Heart left ventricle (tissue), 16 donors: ENCODE measurements at regions not wholly inside any gene's neighbourhood (a gene's known extent, or its start where the extent isn't known, plus 50 kb on each side); places are given as distances from the start of the nearest gene placed in this dataset.

ENCODE experiments used
- ATAC-seq, 4 donors: fragments of 200-7000 bp; cut with Tn5 transposase; one replicate each; pipeline ENCODE4 v1.9.1; 2020 to 2022; ENCODE audit warnings: moderate library complexity in 4 of 4, mild to moderate bottlenecking in 3 of 4, moderate number of reproducible peaks in 1 of 4
- DNase-seq, 5 donors: peaks; one replicate each; pipeline ENCODE4 v3.0.0-alpha.2; 2020
- H3K27ac ChIP-seq, 12 donors: fragments of 200-600 bp; sonication (generic) in 4 of 12; one replicate each; pipeline versions ENCODE4 v1.5.0 to v1.8.0; 2016 to 2022; ENCODE audit warnings: mild to moderate bottlenecking in 2 of 12
- H3K27me3 ChIP-seq, 9 donors: fragments of 200-600 bp; sonication (generic) in 2 of 9; one replicate each; pipeline versions ENCODE4 v1.5.1 to v1.8.0; 2016 to 2022; ENCODE audit warnings: mild to moderate bottlenecking in 3 of 9
- H3K36me3 ChIP-seq, 9 donors: fragments of 200-600 bp; sonication (generic) in 2 of 9; one replicate each; pipeline versions ENCODE4 v1.5.0 to v1.8.0; 2018 to 2022; ENCODE audit warnings: mild to moderate bottlenecking in 2 of 9
- H3K4me1 ChIP-seq, 12 donors: fragments of 200-600 bp; sonication (generic) in 4 of 12; one replicate each; pipeline versions ENCODE4 v1.5.0 to v1.8.0; 2016 to 2022; ENCODE audit warnings: mild to moderate bottlenecking in 3 of 12
- H3K4me3 ChIP-seq, 12 donors: fragments of 200-600 bp; sonication (generic) in 4 of 12; one replicate each; pipeline versions ENCODE4 v1.5.0 to v1.8.0; 2017 to 2022; ENCODE audit warnings: mild to moderate bottlenecking in 9 of 12, moderate library complexity in 4 of 12
- H3K9me3 ChIP-seq, 12 donors: fragments of 200-600 bp; sonication (generic) in 4 of 12; one replicate each; pipeline versions ENCODE4 v1.5.0 to v1.8.0; 2016 to 2022; ENCODE audit warnings: mild to moderate bottlenecking in 1 of 12
- CTCF ChIP-seq, 12 donors: fragments of 200-600 bp; sonication (generic) in 4 of 12; IDR thresholded peaks; one replicate each; pipeline versions ENCODE4 v1.5.0 to v1.8.0; 2018 to 2022; ENCODE audit warnings: antibody characterized with exemption in 12 of 12, mild to moderate bottlenecking in 5 of 12
- POLR2A ChIP-seq, 2 donors: fragments of 450-650 bp; IDR thresholded peaks; one replicate each; pipeline ENCODE4 v1.6.1; 2017; ENCODE audit warnings: antibody characterized with exemption in 2 of 2, mild to moderate bottlenecking in 2 of 2, moderate library complexity in 2 of 2
- WGBS, 4 donors: extraction: QIAGEN DNeasy Blood & Tissue Kit in 2 of 4; methylation state at CpG; one replicate each; pipeline versions ENCODE4 v1.1.5 to v1.1.7; 2013 to 2018; 5-methylcytosine and 5-hydroxymethylcytosine counted together
- intact Hi-C, 10 donors: fragments of 100-400 bp; cut with DNase I; formaldehyde crosslinking; loops; one replicate each; pipeline versions ENCODE4 v1.11.1 to v1.14.2; 2022
- donor health status: ischemic (EF 13 %, LVEDD 7.1; RV severe dilation, severe dysfunction).
- donor health status: healthy with polysubstance abuse.
- donor health status: DM: no; HTN: yes; CAD: no.
- donor health status: DM: no; HTN: no; CAD: no.
- donor health status: ischemic (EF 25% LVEDD 6.9; RV normal size, moderate dysfunction).
- donor health status: ischemic (EF 25% LVEDD 5.7; RV mildly dilated, moderate dysfunction).
- donor health status: healthy.
- donor health status: DM: yes; HTN: yes; CAD: no.
- donor health status: ischemic (EF 35%, LVEDD 5.7; RV mildly dilated, moderate dysfunction).
- donor health status: nonischemic (EF 11% LVEDD 7.7; RV severe dilation, severe dysfunction).
- donor health status: DM: yes; HTN: yes; CAD: no.
- donor health status: PGD.
- donor health status: ischemic (EF 29% LVEDD 5.4; RV normal size, mild dysfunction).
- donor health status: nonischemic (EF 23%, LVEDD 6.1; RV moderate dilation, normal function).

- DNase-seq (no peak), ATAC-seq (no peak)
- intact Hi-C loops, result no loop called here
- no peaks in the 10 kb centered on the region for H3K36me3 ChIP-seq
- H3K4me1 ChIP-seq, result peaks cover 0 to 5% (median 0%) of the 10 kb centered on the region in 12 donors
- H3K27ac ChIP-seq, result no peak overlapping the region
- 79 to 88% (median 84%) methylated on average over 5 of the region's 5 CpGs for WGBS, 4 donors
- H3K4me3 ChIP-seq, result no peak overlapping the region
- H3K9me3 ChIP-seq, result no peaks in the 10 kb centered on the region
- TF ChIP-seq POLR2A (IDR thresholded peaks at IDR 0.05), result no peak
- TF ChIP-seq CTCF (IDR thresholded peaks at IDR 0.05), result no peak
- no peaks in the 10 kb centered on the region for H3K27me3 ChIP-seq
Observed at GRCh38 chr17:53134548-53134947, 688.2 kb upstream of the KIF2B start.

DNA sequence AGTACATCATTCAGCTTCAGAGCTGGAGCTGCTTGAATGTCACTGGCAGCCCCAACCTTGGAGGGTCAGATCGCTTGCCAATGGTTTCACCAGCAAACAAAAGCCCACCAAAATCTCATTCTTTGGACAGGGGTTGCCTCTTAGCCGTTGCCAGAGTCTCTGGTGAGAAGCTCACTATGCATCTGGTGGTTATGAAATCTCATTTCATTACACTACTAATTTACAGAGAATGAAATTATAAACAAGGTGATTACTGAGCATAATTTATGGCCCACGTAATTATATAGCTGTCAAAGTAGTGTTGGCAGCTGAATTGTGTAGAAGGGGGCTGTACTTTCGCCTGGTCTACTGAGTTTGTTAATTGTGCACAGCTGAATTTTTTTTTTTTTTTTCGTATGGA lies 688.9 kb upstream of the KIF2B start:
- ATAC-seq, result no peak
- DNase-seq, result no peak
- TF ChIP-seq POLR2A (IDR thresholded peaks at IDR 0.05), result no peak
- TF ChIP-seq CTCF (IDR thresholded peaks at IDR 0.05), result no peak
- H3K9me3 ChIP-seq, result no peaks in the 10 kb centered on the region
- 63 to 66% (median 65%) methylated on average over 5 of the region's 5 CpGs for WGBS, 4 donors
- no peaks in the 10 kb centered on the region for H3K36me3 ChIP-seq
- intact Hi-C loops, result no loop called here
- peaks cover 0 to 5% (median 0%) of the 10 kb centered on the region in 12 donors for H3K4me1 ChIP-seq
- H3K27ac ChIP-seq, result no peak overlapping the region
- no peak overlapping the region for H3K4me3 ChIP-seq
- no peaks in the 10 kb centered on the region for H3K27me3 ChIP-seq

DNA sequence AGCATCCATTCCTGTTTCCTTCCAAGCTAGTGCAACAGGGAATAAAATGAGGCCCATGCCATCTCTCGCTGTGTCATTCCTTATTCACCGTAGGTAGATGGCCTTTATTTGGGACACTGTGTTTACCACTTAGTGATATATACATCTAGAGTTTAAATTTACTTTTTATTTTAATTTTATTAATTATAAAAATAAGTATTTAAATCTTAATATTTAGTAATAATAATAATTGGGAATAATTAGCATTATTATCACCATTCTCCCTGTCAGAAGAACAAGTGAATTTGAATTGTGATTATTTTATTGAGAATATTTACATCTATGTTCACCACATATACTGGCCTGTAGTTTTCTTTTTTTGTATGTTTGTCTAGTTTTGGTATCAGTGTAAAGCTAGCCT lies 692.9 kb upstream of the KIF2B start:
- intact Hi-C loops, result no loop called here
- Histone ChIP-seq H3K9me3 (no peaks in the 10 kb centered on the region), H3K4me3 (no peak overlapping the region), H3K27ac (no peak overlapping the region), H3K27me3 (no peaks in the 10 kb centered on the region), H3K36me3 (no peaks in the 10 kb centered on the region), H3K4me1 (no peaks in the 10 kb centered on the region)
- DNase-seq (no peak), ATAC-seq (no peak)
- 92 to 97% (median 96%) methylated on average over 2 of the region's 2 CpGs for whole genome bisulfite sequencing, 4 donors
- TF ChIP-seq CTCF (IDR thresholded peaks at IDR 0.05), result no peak
- no peak for TF ChIP-seq POLR2A (IDR thresholded peaks at IDR 0.05)

DNA sequence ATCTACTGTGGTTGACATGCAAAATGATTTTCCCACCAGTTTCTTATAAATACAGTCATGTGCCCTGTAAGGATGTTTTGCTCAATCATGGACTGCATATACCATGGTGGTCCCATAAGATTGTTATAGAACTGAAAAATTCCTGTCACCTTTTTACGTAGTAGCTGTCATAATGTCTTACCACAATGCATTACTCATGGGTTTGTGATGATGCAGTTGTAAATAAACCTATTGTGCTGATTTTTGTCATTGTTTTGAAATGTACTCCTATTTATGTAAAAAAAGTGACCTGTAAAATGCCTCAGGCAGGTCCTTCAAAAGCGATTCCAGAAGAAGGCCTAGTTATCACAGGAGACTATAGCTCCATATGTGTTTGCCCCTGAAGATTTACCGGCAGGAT lies 695.4 kb upstream of the KIF2B start:
- no peaks in the 10 kb centered on the region for H3K9me3 ChIP-seq
- intact Hi-C loops, result no loop called here
- WGBS, 4 donors, result 88 to 91% (median 90%) methylated on average over 3 of the region's 3 CpGs
- DNase-seq (no peak), ATAC-seq (no peak)
- no peak for TF ChIP-seq POLR2A (IDR thresholded peaks at IDR 0.05)
- TF ChIP-seq CTCF (IDR thresholded peaks at IDR 0.05), result no peak
- H3K27me3 ChIP-seq, result no peaks in the 10 kb centered on the region
- H3K4me1 ChIP-seq, result no peaks in the 10 kb centered on the region
- H3K27ac ChIP-seq, result no peak overlapping the region
- H3K36me3 ChIP-seq, result no peaks in the 10 kb centered on the region
- H3K4me3 ChIP-seq, result no peak overlapping the region
